Astrocyte (in vitro differentiated cells and primary cell): ENCODE measurements at regions not wholly inside any gene's neighbourhood (a gene's known extent, or its start where the extent isn't known, plus 50 kb on each side); places are given as distances from the start of the nearest gene placed in this dataset.

ENCODE experiments used
- DNase-seq: peaks from one replicate; pipeline ENCODE4 v3.0.0-alpha.2; 2010; ENCODE audit warnings: low read depth
- FAIRE-seq: peaks from 2 replicates; lab custom pipeline; 2011; peaks lifted over from hg19 to GRCh38; lab: Jason Lieb, UNC
- H2AFZ ChIP-seq: 2 replicates; pipeline ENCODE4 v1.6.0; 2012; ENCODE audit warnings: low read depth, low read length, inconsistent platforms
- H3K27ac ChIP-seq: 2 replicates; pipeline ENCODE4 v1.5.1; 2011; ENCODE audit warnings: low read depth, low read length, inconsistent platforms
- H3K27me3 ChIP-seq: 2 replicates; pipeline ENCODE4 v1.6.0; 2011; ENCODE audit warnings: low read length, inconsistent platforms; ENCODE audit not compliant: insufficient read depth
- H3K36me3 ChIP-seq: 2 replicates; pipeline ENCODE4 v1.5.1; 2011; ENCODE audit warnings: low read length, inconsistent platforms; ENCODE audit not compliant: insufficient read depth
- H3K4me1 ChIP-seq: 2 replicates; pipeline ENCODE4 v1.5.1; 2011; ENCODE audit warnings: low read length, inconsistent platforms; ENCODE audit not compliant: insufficient read depth
- H3K4me2 ChIP-seq: 2 replicates; pipeline ENCODE4 v1.6.0; 2012; ENCODE audit warnings: low read length, inconsistent platforms
- H3K4me3 ChIP-seq: 2 replicates; pipeline ENCODE4 v1.5.1; 2011; ENCODE audit warnings: low read depth, mild to moderate bottlenecking, low read length, inconsistent platforms; ENCODE audit not compliant: insufficient read depth
- H3K79me2 ChIP-seq: 2 replicates; pipeline ENCODE4 v1.6.0; 2012; ENCODE audit warnings: mild to moderate bottlenecking, low read length, inconsistent platforms; ENCODE audit not compliant: insufficient read depth
- H3K9ac ChIP-seq: 2 replicates; pipeline ENCODE4 v1.6.0; 2012; ENCODE audit warnings: mild to moderate bottlenecking, low read length, inconsistent platforms
- H3K9me3 ChIP-seq: 2 replicates; pipeline ENCODE4 v1.5.1; 2012; ENCODE audit warnings: low read depth, mild to moderate bottlenecking, low read length, inconsistent platforms; ENCODE audit not compliant: insufficient read depth
- H4K20me1 ChIP-seq: 2 replicates; pipeline ENCODE4 v1.6.0; 2012; ENCODE audit warnings: low read length, inconsistent platforms; ENCODE audit not compliant: insufficient read depth
- H3K27ac Mint-ChIP-seq: one replicate; pipeline ENCODE4 v1.8.0; 2021; ENCODE audit warnings: mild to moderate bottlenecking, mixed read lengths; ENCODE audit not compliant: unreplicated experiment
- H3K27me3 Mint-ChIP-seq: one replicate; pipeline ENCODE4 v1.8.0; 2021; ENCODE audit warnings: low read depth, mixed read lengths; ENCODE audit not compliant: unreplicated experiment
- H3K36me3 Mint-ChIP-seq: one replicate; pipeline ENCODE4 v1.8.0; 2021; ENCODE audit warnings: low read depth, mixed read lengths; ENCODE audit not compliant: unreplicated experiment
- H3K4me1 Mint-ChIP-seq: one replicate; pipeline ENCODE4 v1.8.0; 2021; ENCODE audit warnings: low read depth, mixed read lengths; ENCODE audit not compliant: unreplicated experiment
- H3K4me3 Mint-ChIP-seq: one replicate; pipeline ENCODE4 v1.8.0; 2021; ENCODE audit warnings: mild to moderate bottlenecking, moderate library complexity, mixed read lengths; ENCODE audit not compliant: unreplicated experiment
- H3K9me3 Mint-ChIP-seq: one replicate; pipeline ENCODE4 v1.8.0; 2021; ENCODE audit warnings: mild to moderate bottlenecking, mixed read lengths; ENCODE audit not compliant: unreplicated experiment
- CTCF ChIP-seq: IDR thresholded peaks from 2 replicates; pipeline ENCODE4 v1.5.1; 2011; ENCODE audit warnings: low read depth, mild to moderate bottlenecking, inconsistent platforms, low read length, moderate library complexity; ENCODE audit not compliant: insufficient read depth
- EZH2 ChIP-seq: IDR thresholded peaks from 2 replicates; pipeline ENCODE4 v1.6.1; 2012; ENCODE audit warnings: mild to moderate bottlenecking, low read length, inconsistent platforms; ENCODE audit not compliant: insufficient read depth

- peaks cover 1% of the 10 kb centered on the region for H3K4me1 Mint-ChIP-seq
- peaks cover 4% of the 10 kb centered on the region for H3K9me3 Mint-ChIP-seq
- no peaks in the 10 kb centered on the region for H3K9me3 ChIP-seq
- no peak overlapping the region for H3K4me2 ChIP-seq
- H3K27ac ChIP-seq, result no peak overlapping the region
- H3K36me3 ChIP-seq, result no peaks in the 10 kb centered on the region
- H3K27me3 ChIP-seq, result no peaks in the 10 kb centered on the region
- no peak overlapping the region for H2AFZ ChIP-seq
- H3K9ac ChIP-seq, result no peak overlapping the region
- H3K4me1 ChIP-seq, result no peaks in the 10 kb centered on the region
- FAIRE-seq, result no peak
- TF ChIP-seq CTCF, result no peak
- no peaks in the 10 kb centered on the region for H3K27me3 Mint-ChIP-seq
- no peaks in the 10 kb centered on the region for H3K79me2 ChIP-seq
- no peak for DNase-seq
- H3K27ac Mint-ChIP-seq, result no peak overlapping the region
- H4K20me1 ChIP-seq, result no peaks in the 10 kb centered on the region
- H3K4me3 Mint-ChIP-seq, result no peak overlapping the region
- H3K36me3 Mint-ChIP-seq, result no peaks in the 10 kb centered on the region
- H3K4me3 ChIP-seq, result no peak overlapping the region
Observed at GRCh38 chr6:137754866-137755265, 112.2 kb upstream of the TNFAIP3 start.

GRCh38 chr6:137755284-137755683 is 111.8 kb upstream of the TNFAIP3 start:
- H3K4me3 ChIP-seq, result no peak overlapping the region
- H3K27me3 Mint-ChIP-seq, result no peaks in the 10 kb centered on the region
- no peaks in the 10 kb centered on the region for H3K36me3 Mint-ChIP-seq
- H3K27ac Mint-ChIP-seq, result no peak overlapping the region
- H3K4me3 Mint-ChIP-seq, result no peak overlapping the region
- H3K36me3 ChIP-seq, result no peaks in the 10 kb centered on the region
- no peaks in the 10 kb centered on the region for H3K9me3 ChIP-seq
- H4K20me1 ChIP-seq, result no peaks in the 10 kb centered on the region
- no peak for TF ChIP-seq EZH2
- TF ChIP-seq CTCF, result no peak
- no peak overlapping the region for H3K27ac ChIP-seq
- H3K9ac ChIP-seq, result no peak overlapping the region
- H3K27me3 ChIP-seq, result no peaks in the 10 kb centered on the region
- no peaks in the 10 kb centered on the region for H3K79me2 ChIP-seq
- no peaks in the 10 kb centered on the region for H3K4me1 Mint-ChIP-seq
- no peak overlapping the region for H3K4me2 ChIP-seq
- no peak for FAIRE-seq
- H2AFZ ChIP-seq, result no peak overlapping the region
- H3K4me1 ChIP-seq, result no peaks in the 10 kb centered on the region
- no peak for DNase-seq
- H3K9me3 Mint-ChIP-seq, result peaks cover 4% of the 10 kb centered on the region

- H3K79me2 ChIP-seq, result no peaks in the 10 kb centered on the region
- no peak overlapping the region for H3K4me2 ChIP-seq
- H3K4me1 Mint-ChIP-seq, result peaks cover 9% of the 10 kb centered on the region
- no peak for TF ChIP-seq EZH2
- no peak for TF ChIP-seq CTCF
- DNase-seq, result no peak
- no peaks in the 10 kb centered on the region for H3K9me3 ChIP-seq
- no peaks in the 10 kb centered on the region for H3K36me3 ChIP-seq
- H3K27ac Mint-ChIP-seq, result no peak overlapping the region
- H3K9me3 Mint-ChIP-seq, result peaks cover 4% of the 10 kb centered on the region
- no peaks in the 10 kb centered on the region for H3K4me1 ChIP-seq
- no peak overlapping the region for H2AFZ ChIP-seq
- H4K20me1 ChIP-seq, result no peaks in the 10 kb centered on the region
- H3K36me3 Mint-ChIP-seq, result no peaks in the 10 kb centered on the region
- no peak overlapping the region for H3K4me3 ChIP-seq
- H3K27ac ChIP-seq, result no peak overlapping the region
- no peak for FAIRE-seq
- no peak overlapping the region for H3K9ac ChIP-seq
- H3K4me3 Mint-ChIP-seq, result no peak overlapping the region
- H3K27me3 Mint-ChIP-seq, result no peaks in the 10 kb centered on the region
- no peaks in the 10 kb centered on the region for H3K27me3 ChIP-seq
Observed at GRCh38 chr6:137756788-137757187, 110.3 kb upstream of the TNFAIP3 start.
